ENCODE measurements at regions not wholly inside any gene's neighbourhood (a gene's known extent, or its start where the extent isn't known, plus 50 kb on each side); places are given as distances from the start of the nearest gene placed in this dataset.

- no peak for ATAC-seq
These were observed 1968.2 kb upstream of the NUDT12 start for GRCh38 chr5:105530716-105531261.

GRCh38 chr5:105529851-105530250, 1967.3 kb upstream of the NUDT12 start:
- no peak for ATAC-seq

GRCh38 chr5:105508519-105508918, 1945.9 kb upstream of the NUDT12 start:
- ATAC-seq: no peak

GRCh38 chr5:105506692-105507277, 1944.2 kb upstream of the NUDT12 start:
- no peak for ATAC-seq

GRCh38 chr5:105503950-105504349, 1941.4 kb upstream of the NUDT12 start:
- no peak for ATAC-seq

GRCh38 chr5:105501315-105501714, 1938.7 kb upstream of the NUDT12 start:
- ATAC-seq: no peak

GRCh38 chr5:105475401-105475800, 1912.8 kb upstream of the NUDT12 start:
- no peak for ATAC-seq

- ATAC-seq: no peak
These were observed 1899.8 kb upstream of the NUDT12 start for GRCh38 chr5:105462377-105462776.

GRCh38 chr5:105460721-105461120, 1898.1 kb upstream of the NUDT12 start:
- no peak for ATAC-seq

- no peak for ATAC-seq
These were observed 1890.7 kb upstream of the NUDT12 start for GRCh38 chr5:105453216-105453807.

GRCh38 chr5:105448271-105448670, 1885.7 kb upstream of the NUDT12 start:
- ATAC-seq: no peak

GRCh38 chr5:105430516-105430915, 1867.9 kb upstream of the NUDT12 start:
- no peak for ATAC-seq

- ATAC-seq: no peak
These were observed 1866.1 kb upstream of the NUDT12 start for GRCh38 chr5:105428451-105429380.

- no peak for ATAC-seq
These were observed 1851.5 kb upstream of the NUDT12 start for GRCh38 chr5:105414067-105414466.

GRCh38 chr5:105413406-105413990, 1850.9 kb upstream of the NUDT12 start:
- ATAC-seq: no peak

- ATAC-seq: no peak
These were observed 1847.1 kb upstream of the NUDT12 start for GRCh38 chr5:105409695-105410094.

- no peak for ATAC-seq
These were observed 1844.6 kb upstream of the NUDT12 start for GRCh38 chr5:105407200-105407599.

GRCh38 chr5:105397749-105398148, 1835.2 kb upstream of the NUDT12 start:
- no peak for ATAC-seq

- no peak for ATAC-seq
These were observed 1830.1 kb upstream of the NUDT12 start for GRCh38 chr5:105392710-105393149.

GRCh38 chr5:105392122-105392709, 1829.6 kb upstream of the NUDT12 start:
- ATAC-seq: no peak

- no peak for ATAC-seq
These were observed 1817.5 kb upstream of the NUDT12 start for GRCh38 chr5:105380126-105380525.

- no peak for ATAC-seq
These were observed 1808.6 kb upstream of the NUDT12 start for GRCh38 chr5:105371169-105371568.
